ENCODE measurements at regions not wholly inside any gene's neighbourhood (a gene's known extent, or its start where the extent isn't known, plus 50 kb on each side); places are given as distances from the start of the nearest gene placed in this dataset.
"Not testable (repeated sequence)": the region's sequence is repeated elsewhere in the genome, so short reads cannot be mapped to it uniquely, and the experiment has no call there.

- DNase-seq, result no peak
Measured at GRCh38 chrX:138853936-138854335, 142.4 kb upstream of the FGF13 start.

GRCh38 chrX:138849521-138849920 lies 138.0 kb upstream of the FGF13 start:
- no peak for DNase-seq

GRCh38 chrX:138847930-138848329 lies 136.4 kb upstream of the FGF13 start:
- peak in 1 of 5 experiments; percentile 2 for DNase-seq

GRCh38 chrX:138845786-138846185 lies 134.3 kb upstream of the FGF13 start:
- DNase-seq, result no peak

GRCh38 chrX:138807400-138807799 lies 95.9 kb upstream of the FGF13 start:
- DNase-seq, result not testable (repeated sequence)

GRCh38 chrX:138794246-138794645 lies 82.7 kb upstream of the FGF13 start:
- DNase-seq, result no peak

GRCh38 chrX:138791551-138791950 lies 80.0 kb upstream of the FGF13 start:
- DNase-seq, result no peak

- no peak for DNase-seq
Measured at GRCh38 chrX:138788771-138789170, 77.3 kb upstream of the FGF13 start.

GRCh38 chrX:138778576-138778909 lies 67.0 kb upstream of the FGF13 start:
- not testable (repeated sequence) for DNase-seq

GRCh38 chrX:138777908-138778575 lies 66.5 kb upstream of the FGF13 start:
- not testable (repeated sequence) for DNase-seq

GRCh38 chrX:138777230-138777629 lies 65.7 kb upstream of the FGF13 start:
- DNase-seq, result no peak

GRCh38 chrX:138775517-138775916 lies 64.0 kb upstream of the FGF13 start:
- peak in 1 of 5 experiments; percentile 5 for DNase-seq

GRCh38 chrX:138771047-138771446 lies 59.5 kb upstream of the FGF13 start:
- DNase-seq, result no peak

- no peak for DNase-seq
Measured at GRCh38 chrX:138769918-138770317, 58.4 kb upstream of the FGF13 start.

- DNase-seq, result no peak
Measured at GRCh38 chrX:138765051-138765450, 53.5 kb upstream of the FGF13 start.

GRCh38 chrX:138763761-138764160 lies 52.2 kb upstream of the FGF13 start:
- DNase-seq, result no peak

- DNase-seq, result no peak
Measured at GRCh38 chrX:138761380-138761779, 49.9 kb upstream of the FGF13 start.
